Testis (tissue), 2 donors: ENCODE measurements at regions not wholly inside any gene's neighbourhood (a gene's known extent, or its start where the extent isn't known, plus 50 kb on each side); places are given as distances from the start of the nearest gene placed in this dataset.

Experiments
- POLR2A ChIP-seq: fragments of 450-650 bp; IDR thresholded peaks from one replicate; pipeline ENCODE4 v1.6.1; 2017; ENCODE audit warnings: antibody characterized with exemption, mild to moderate bottlenecking, moderate library complexity
- TF ChIP-seq, protein P1 (sequence below), 3 experiments: fragments of 450-650 bp in 2 of 3; fragments of 200-600 bp in 1 of 3; sonication (generic) in 1 of 3; IDR thresholded peaks; one replicate each; pipeline ENCODE4 v1.5.1; 2016 to 2019; ENCODE audit warnings: antibody characterized with exemption in 3 of 3, mild to moderate bottlenecking in 2 of 3, moderate library complexity in 1 of 3

DNA sequence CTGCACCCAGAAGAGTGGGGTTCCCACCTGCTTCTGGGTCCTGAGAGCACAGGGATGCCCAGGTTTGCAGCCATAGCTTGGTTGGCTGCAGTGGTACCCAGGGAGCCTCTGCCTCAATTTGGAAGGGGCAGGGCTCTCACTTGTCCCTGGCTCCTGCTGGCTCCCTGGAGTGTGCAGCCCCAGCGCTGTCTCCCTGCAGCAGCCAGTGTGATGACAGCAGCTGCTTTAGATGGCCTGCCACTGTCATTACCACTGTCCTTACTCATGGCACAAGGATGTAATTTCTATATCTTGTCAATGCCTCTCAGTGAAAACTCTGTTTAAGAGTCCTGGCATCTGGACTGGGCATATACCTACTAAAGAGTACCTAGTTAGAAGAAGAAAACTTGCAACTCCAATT lies 250.9 kb downstream of the KIF20B start:
- TF ChIP-seq, protein P1, sequence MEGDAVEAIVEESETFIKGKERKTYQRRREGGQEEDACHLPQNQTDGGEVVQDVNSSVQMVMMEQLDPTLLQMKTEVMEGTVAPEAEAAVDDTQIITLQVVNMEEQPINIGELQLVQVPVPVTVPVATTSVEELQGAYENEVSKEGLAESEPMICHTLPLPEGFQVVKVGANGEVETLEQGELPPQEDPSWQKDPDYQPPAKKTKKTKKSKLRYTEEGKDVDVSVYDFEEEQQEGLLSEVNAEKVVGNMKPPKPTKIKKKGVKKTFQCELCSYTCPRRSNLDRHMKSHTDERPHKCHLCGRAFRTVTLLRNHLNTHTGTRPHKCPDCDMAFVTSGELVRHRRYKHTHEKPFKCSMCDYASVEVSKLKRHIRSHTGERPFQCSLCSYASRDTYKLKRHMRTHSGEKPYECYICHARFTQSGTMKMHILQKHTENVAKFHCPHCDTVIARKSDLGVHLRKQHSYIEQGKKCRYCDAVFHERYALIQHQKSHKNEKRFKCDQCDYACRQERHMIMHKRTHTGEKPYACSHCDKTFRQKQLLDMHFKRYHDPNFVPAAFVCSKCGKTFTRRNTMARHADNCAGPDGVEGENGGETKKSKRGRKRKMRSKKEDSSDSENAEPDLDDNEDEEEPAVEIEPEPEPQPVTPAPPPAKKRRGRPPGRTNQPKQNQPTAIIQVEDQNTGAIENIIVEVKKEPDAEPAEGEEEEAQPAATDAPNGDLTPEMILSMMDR (IDR thresholded peaks at IDR 0.05) = no peak
- TF ChIP-seq POLR2A = no peak
